ENCODE measurements at regions not wholly inside any gene's neighbourhood (a gene's known extent, or its start where the extent isn't known, plus 50 kb on each side); places are given as distances from the start of the nearest gene placed in this dataset.
A peak's percentile ranks its signal among the peaks of the same experiment; 100 is the strongest.

- no peak for DNase-seq
These were observed 403.1 kb downstream of the TMEM232 start for GRCh38 chr5:110323357-110323756.

GRCh38 chr5:110323832-110324231 is 402.6 kb downstream of the TMEM232 start:
- no peak for DNase-seq

- no peak for DNase-seq
These were observed 401.6 kb downstream of the TMEM232 start for GRCh38 chr5:110324876-110325275.

GRCh38 chr5:110329955-110330525 is 396.4 kb downstream of the TMEM232 start:
- no peak for DNase-seq

- no peak for DNase-seq
These were observed 393.1 kb downstream of the TMEM232 start for GRCh38 chr5:110333384-110333783.

- DNase-seq = no peak
These were observed 391.0 kb downstream of the TMEM232 start for GRCh38 chr5:110335361-110336066.

- DNase-seq = no peak
These were observed 388.0 kb downstream of the TMEM232 start for GRCh38 chr5:110338341-110339083.

- no peak for DNase-seq
These were observed 387.1 kb downstream of the TMEM232 start for GRCh38 chr5:110339399-110339798.

GRCh38 chr5:110341836-110342235 is 384.6 kb downstream of the TMEM232 start:
- DNase-seq = no peak

- peak in 2 of 3 experiments; percentile 4 to 12 for DNase-seq
These were observed 383.8 kb downstream of the TMEM232 start for GRCh38 chr5:110342683-110343082.

- no peak for DNase-seq
These were observed 382.9 kb downstream of the TMEM232 start for GRCh38 chr5:110343616-110344015.

- DNase-seq = no peak
These were observed 380.8 kb downstream of the TMEM232 start for GRCh38 chr5:110345623-110346022.

GRCh38 chr5:110346893-110347358 is 379.5 kb downstream of the TMEM232 start:
- DNase-seq = no peak

- DNase-seq = no peak
These were observed 378.7 kb downstream of the TMEM232 start for GRCh38 chr5:110347781-110348180.

GRCh38 chr5:110351430-110351829 is 375.0 kb downstream of the TMEM232 start:
- no peak for DNase-seq

- no peak for DNase-seq
These were observed 372.2 kb downstream of the TMEM232 start for GRCh38 chr5:110354311-110354710.

- no peak for DNase-seq
These were observed 371.4 kb downstream of the TMEM232 start for GRCh38 chr5:110354915-110355644.

- no peak for DNase-seq
These were observed 369.8 kb downstream of the TMEM232 start for GRCh38 chr5:110356677-110357076.

- no peak for DNase-seq
These were observed 367.2 kb downstream of the TMEM232 start for GRCh38 chr5:110359221-110359620.

- DNase-seq = no peak
These were observed 365.0 kb downstream of the TMEM232 start for GRCh38 chr5:110361471-110361870.

- no peak for DNase-seq
These were observed 364.2 kb downstream of the TMEM232 start for GRCh38 chr5:110362261-110362660.

- no peak for DNase-seq
These were observed 359.8 kb downstream of the TMEM232 start for GRCh38 chr5:110366716-110367115.
